A549 (cell line): ENCODE measurements at regions not wholly inside any gene's neighbourhood (a gene's known extent, or its start where the extent isn't known, plus 50 kb on each side); places are given as distances from the start of the nearest gene placed in this dataset.
A peak's percentile ranks its signal among the peaks of the same experiment; 100 is the strongest.

ENCODE experiments used
- ATAC-seq, 2 experiments: fragments of 200-7000 bp in 1 of 2; fragments of >200 bp in 1 of 2; cut with Nextera tagmentation in 1 of 2; cut with Tn5 transposase in 1 of 2; 3 replicates each; pipeline versions ENCODE4 v1.8.0 to v1.9.1; 2018 to 2020; ENCODE audit warnings: mild to moderate bottlenecking in 1 of 2, moderate library complexity in 1 of 2
- CTCF ChIA-PET: fragments of 300-600 bp; sonication (Branson Sonifier 250); formaldehyde crosslinking; extraction: SDS; loops from one replicate; lab custom pipeline; 2021; ENCODE audit warnings: antibody characterized with exemption, inconsistent platforms; lab: Yijun Ruan, JAX
- POLR2A ChIA-PET: fragments of 350-600 bp; formaldehyde crosslinking; extraction: SDS; loops from one replicate; lab custom pipeline; 2021; ENCODE audit warnings: antibody characterized with exemption, inconsistent platforms; lab: Yijun Ruan, JAX
- DNase-seq, 2 experiments: peaks; one replicate each; pipeline versions ENCODE4 v3.0.0 to v3.0.0-alpha.2; 2011 to 2016; ENCODE audit warnings: low read depth in 1 of 2, low spot score in 1 of 2
- FAIRE-seq: peaks from 2 replicates; lab custom pipeline; 2011; peaks lifted over from hg19 to GRCh38; lab: Jason Lieb, UNC
- H3K27ac ChIP-seq, 2 experiments: fragments of >200 bp; sonication (Bioruptor Twin); formaldehyde crosslinking; 3 replicates each; pipeline ENCODE4 v1.5.1; 2016 to 2017
- H3K4me1 ChIP-seq: fragments of >200 bp; sonication (Bioruptor Twin); formaldehyde crosslinking; 3 replicates; pipeline ENCODE4 v1.6.1; 2016
- H3K4me2 ChIP-seq: fragments of >200 bp; sonication (Bioruptor Twin); formaldehyde crosslinking; 3 replicates; pipeline ENCODE4 v1.6.1; 2016
- H3K4me3 ChIP-seq: fragments of >200 bp; sonication (Bioruptor Twin); formaldehyde crosslinking; 3 replicates; pipeline ENCODE4 v1.5.1; 2016
- H3K9me3 ChIP-seq: fragments of >200 bp; sonication (Bioruptor Twin); formaldehyde crosslinking; 3 replicates; pipeline ENCODE4 v1.6.1; 2016
- CHD2 ChIP-seq: fragments of 150-350 bp; IDR thresholded peaks from 2 replicates; pipeline ENCODE4 v1.6.1; 2014; ENCODE audit warnings: low read length; ENCODE audit not compliant: partially characterized antibody
- CHD4 ChIP-seq: fragments of 200-600 bp; sonication (generic); IDR thresholded peaks from 2 replicates; pipeline ENCODE4 v1.6.1; 2016; ENCODE audit warnings: antibody characterized with exemption, mild to moderate bottlenecking, borderline replicate concordance
- CTCF ChIP-seq: fragments of >200 bp; sonication (Bioruptor Twin); formaldehyde crosslinking; IDR thresholded peaks from 3 replicates; pipeline ENCODE4 v1.5.1; 2016
- EHF ChIP-seq: fragments of 250-450 bp; sonication (Bioruptor Pico); IDR thresholded peaks from 2 replicates; pipeline ENCODE4 v1.5.0; 2020; ENCODE audit warnings: mild to moderate bottlenecking
- EP300 ChIP-seq, 2 experiments: fragments of >200 bp; sonication (Bioruptor Twin); formaldehyde crosslinking; IDR thresholded peaks; 2 replicates in 1 of 2; 3 replicates in 1 of 2; pipeline ENCODE4 v1.6.1; 2016 to 2017
- HDAC2 ChIP-seq: fragments of 200-600 bp; sonication (generic); IDR thresholded peaks from 2 replicates; pipeline ENCODE4 v1.6.1; 2016
- HES2 ChIP-seq: fragments of >200 bp; sonication (Bioruptor Twin); formaldehyde crosslinking; IDR thresholded peaks from 2 replicates; pipeline ENCODE4 v1.6.1; 2016
- HOXA7 ChIP-seq: fragments of 250-450 bp; sonication (Bioruptor Pico); IDR thresholded peaks from 2 replicates; pipeline ENCODE4 v1.5.0; 2020; ENCODE audit warnings: mild to moderate bottlenecking, moderate library complexity
- MAX ChIP-seq: IDR thresholded peaks from 2 replicates; pipeline ENCODE4 v1.6.1; 2012
- NR3C1 ChIP-seq: fragments of >200 bp; sonication (Bioruptor Twin); formaldehyde crosslinking; IDR thresholded peaks from 3 replicates; pipeline ENCODE4 v1.6.1; 2017
- PBX3 ChIP-seq: IDR thresholded peaks from 2 replicates; pipeline ENCODE4 v1.6.1; 2012
- TFCP2L1 ChIP-seq: fragments of 250-450 bp; sonication (Bioruptor Pico); IDR thresholded peaks from 2 replicates; pipeline ENCODE4 v1.5.0; 2021; ENCODE audit warnings: mild to moderate bottlenecking
- TP53 ChIP-seq: fragments of 250-450 bp; sonication (Bioruptor Pico); IDR thresholded peaks from 2 replicates; pipeline ENCODE4 v1.5.0; 2021; ENCODE audit warnings: mild to moderate bottlenecking, moderate library complexity
- ZNF302 ChIP-seq: fragments of 250-450 bp; sonication (Bioruptor Pico); IDR thresholded peaks from 2 replicates; pipeline ENCODE4 v1.9.0; 2021; ENCODE audit warnings: inconsistent platforms, mild to moderate bottlenecking, moderate library complexity
- WGBS: methylation state at CpG from one replicate; pipeline ENCODE4 v1.1.6; 2017; ENCODE audit errors: missing lambda C conversion rate; 5-methylcytosine and 5-hydroxymethylcytosine counted together
- TF ChIP-seq, protein P1 (sequence below): fragments of 250-450 bp; sonication (Bioruptor Pico); IDR thresholded peaks from 2 replicates; pipeline ENCODE4 v1.5.0; 2020; ENCODE audit warnings: low read depth, mild to moderate bottlenecking, moderate library complexity
- TF ChIP-seq, protein P2 (sequence below): fragments of 150-350 bp; IDR thresholded peaks from 2 replicates; pipeline ENCODE4 v1.6.1; 2014; ENCODE audit warnings: low read depth, mild to moderate bottlenecking, low read length
- TF ChIP-seq, protein P3 (sequence below): fragments of 250-450 bp; sonication (Bioruptor Pico); IDR thresholded peaks from 2 replicates; pipeline ENCODE4 v1.5.0; 2021; ENCODE audit warnings: mild to moderate bottlenecking, moderate library complexity, borderline replicate concordance
- TF ChIP-seq, protein P4 (sequence below): fragments of >200 bp; sonication (Bioruptor Twin); formaldehyde crosslinking; IDR thresholded peaks from 3 replicates; pipeline ENCODE4 v1.6.1; 2016

- no peak for TF ChIP-seq CTCF
- no peak for TF ChIP-seq HES2
- no peak for TF ChIP-seq TFCP2L1 (CRISPR knock-in tag)
- TF ChIP-seq HDAC2 = no peak
- no peak for TF ChIP-seq EP300 (IDR thresholded peaks at IDR 0.05)
- TF ChIP-seq, protein P1, sequence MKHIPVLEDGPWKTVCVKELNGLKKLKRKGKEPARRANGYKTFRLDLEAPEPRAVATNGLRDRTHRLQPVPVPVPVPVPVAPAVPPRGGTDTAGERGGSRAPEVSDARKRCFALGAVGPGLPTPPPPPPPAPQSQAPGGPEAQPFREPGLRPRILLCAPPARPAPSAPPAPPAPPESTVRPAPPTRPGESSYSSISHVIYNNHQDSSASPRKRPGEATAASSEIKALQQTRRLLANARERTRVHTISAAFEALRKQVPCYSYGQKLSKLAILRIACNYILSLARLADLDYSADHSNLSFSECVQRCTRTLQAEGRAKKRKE (CRISPR knock-in tag) = no peak
- TF ChIP-seq EHF (CRISPR knock-in tag) = no peak
- no peak for TF ChIP-seq NR3C1
- TF ChIP-seq PBX3 = no peak
- peak; percentile 7 for FAIRE-seq
Observed at GRCh38 chr12:63226792-63227463, 75.9 kb upstream of the AVPR1A start.

DNA sequence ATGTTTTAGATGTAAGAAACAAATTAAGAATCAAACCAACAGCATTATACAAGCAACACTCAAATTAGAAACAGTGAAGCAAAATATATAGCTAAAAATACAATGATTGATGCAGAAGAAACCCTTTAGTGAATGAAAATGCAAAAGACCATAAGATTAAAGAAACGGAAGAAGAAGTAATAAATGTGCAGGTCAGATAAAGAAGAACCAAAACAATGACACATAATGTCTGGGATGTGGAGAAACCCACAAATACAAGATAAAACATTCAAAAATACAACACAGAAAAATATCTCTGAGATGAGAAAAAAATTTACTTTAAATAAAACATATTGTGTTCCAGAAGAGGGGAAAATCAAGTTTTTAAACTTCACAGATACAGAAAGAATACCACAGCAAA is 73.4 kb upstream of the AVPR1A start:
- TF ChIP-seq PBX3 (no peak), TP53 (no peak), MAX (no peak), CHD4 (no peak), HOXA7 (no peak), CHD2 (no peak), ZNF302 (CRISPR knock-in tag) (no peak), HES2 (no peak)
- TF ChIP-seq, protein P2, sequence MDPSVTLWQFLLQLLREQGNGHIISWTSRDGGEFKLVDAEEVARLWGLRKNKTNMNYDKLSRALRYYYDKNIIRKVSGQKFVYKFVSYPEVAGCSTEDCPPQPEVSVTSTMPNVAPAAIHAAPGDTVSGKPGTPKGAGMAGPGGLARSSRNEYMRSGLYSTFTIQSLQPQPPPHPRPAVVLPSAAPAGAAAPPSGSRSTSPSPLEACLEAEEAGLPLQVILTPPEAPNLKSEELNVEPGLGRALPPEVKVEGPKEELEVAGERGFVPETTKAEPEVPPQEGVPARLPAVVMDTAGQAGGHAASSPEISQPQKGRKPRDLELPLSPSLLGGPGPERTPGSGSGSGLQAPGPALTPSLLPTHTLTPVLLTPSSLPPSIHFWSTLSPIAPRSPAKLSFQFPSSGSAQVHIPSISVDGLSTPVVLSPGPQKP = no peak
- TF ChIP-seq, protein P3, sequence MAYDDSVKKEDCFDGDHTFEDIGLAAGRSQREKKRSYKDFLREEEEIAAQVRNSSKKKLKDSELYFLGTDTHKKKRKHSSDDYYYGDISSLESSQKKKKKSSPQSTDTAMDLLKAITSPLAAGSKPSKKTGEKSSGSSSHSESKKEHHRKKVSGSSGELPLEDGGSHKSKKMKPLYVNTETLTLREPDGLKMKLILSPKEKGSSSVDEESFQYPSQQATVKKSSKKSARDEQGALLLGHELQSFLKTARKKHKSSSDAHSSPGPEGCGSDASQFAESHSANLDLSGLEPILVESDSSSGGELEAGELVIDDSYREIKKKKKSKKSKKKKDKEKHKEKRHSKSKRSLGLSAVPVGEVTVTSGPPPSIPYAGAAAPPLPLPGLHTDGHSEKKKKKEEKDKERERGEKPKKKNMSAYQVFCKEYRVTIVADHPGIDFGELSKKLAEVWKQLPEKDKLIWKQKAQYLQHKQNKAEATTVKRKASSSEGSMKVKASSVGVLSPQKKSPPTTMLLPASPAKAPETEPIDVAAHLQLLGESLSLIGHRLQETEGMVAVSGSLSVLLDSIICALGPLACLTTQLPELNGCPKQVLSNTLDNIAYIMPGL (CRISPR knock-in tag) = no peak
- TF ChIP-seq, protein P4, sequence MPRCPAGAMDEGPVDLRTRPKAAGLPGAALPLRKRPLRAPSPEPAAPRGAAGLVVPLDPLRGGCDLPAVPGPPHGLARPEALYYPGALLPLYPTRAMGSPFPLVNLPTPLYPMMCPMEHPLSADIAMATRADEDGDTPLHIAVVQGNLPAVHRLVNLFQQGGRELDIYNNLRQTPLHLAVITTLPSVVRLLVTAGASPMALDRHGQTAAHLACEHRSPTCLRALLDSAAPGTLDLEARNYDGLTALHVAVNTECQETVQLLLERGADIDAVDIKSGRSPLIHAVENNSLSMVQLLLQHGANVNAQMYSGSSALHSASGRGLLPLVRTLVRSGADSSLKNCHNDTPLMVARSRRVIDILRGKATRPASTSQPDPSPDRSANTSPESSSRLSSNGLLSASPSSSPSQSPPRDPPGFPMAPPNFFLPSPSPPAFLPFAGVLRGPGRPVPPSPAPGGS = no peak
- H3K9me3 ChIP-seq = no peaks in the 10 kb centered on the region
- CTCF ChIA-PET = no interaction called here
- no peaks in the 10 kb centered on the region for H3K4me1 ChIP-seq
- no peak for FAIRE-seq
- 6% methylated on average over 1 of the region's 1 CpG for WGBS
- H3K4me3 ChIP-seq = no peak overlapping the region
- no peak overlapping the region for H3K4me2 ChIP-seq
- DNase-seq = no peak
- ATAC-seq = no peak
- POLR2A ChIA-PET = no interaction called here
- H3K27ac ChIP-seq = no peak overlapping the region

More at GRCh38 chr12:63226792-63227463, 75.9 kb upstream of the AVPR1A start:
- 26% methylated on average over 2 of the region's 2 CpGs for WGBS
- no peak overlapping the region for H3K4me3 ChIP-seq
- H3K27ac ChIP-seq = no peak overlapping the region
- no peak overlapping the region for H3K4me2 ChIP-seq
- DNase-seq (no peak), ATAC-seq (no peak)
- POLR2A ChIA-PET = no interaction called here
- CTCF ChIA-PET = no interaction called here
- H3K4me1 ChIP-seq = no peaks in the 10 kb centered on the region
- H3K9me3 ChIP-seq = no peaks in the 10 kb centered on the region
